SKM-1 treated with dmso at 0.1 percent for 144 hours (cell line): ENCODE measurements at regions not wholly inside any gene's neighbourhood (a gene's known extent, or its start where the extent isn't known, plus 50 kb on each side); places are given as distances from the start of the nearest gene placed in this dataset.
"Not testable (repeated sequence)": the region's sequence is repeated elsewhere in the genome, so short reads cannot be mapped to it uniquely, and the experiment has no call there.

ENCODE experiments used
- DNase-seq: peaks from one replicate; lab custom pipeline; 2025; ENCODE audit not compliant: unreplicated experiment; lab: John Stamatoyannopoulos, UW

DNA sequence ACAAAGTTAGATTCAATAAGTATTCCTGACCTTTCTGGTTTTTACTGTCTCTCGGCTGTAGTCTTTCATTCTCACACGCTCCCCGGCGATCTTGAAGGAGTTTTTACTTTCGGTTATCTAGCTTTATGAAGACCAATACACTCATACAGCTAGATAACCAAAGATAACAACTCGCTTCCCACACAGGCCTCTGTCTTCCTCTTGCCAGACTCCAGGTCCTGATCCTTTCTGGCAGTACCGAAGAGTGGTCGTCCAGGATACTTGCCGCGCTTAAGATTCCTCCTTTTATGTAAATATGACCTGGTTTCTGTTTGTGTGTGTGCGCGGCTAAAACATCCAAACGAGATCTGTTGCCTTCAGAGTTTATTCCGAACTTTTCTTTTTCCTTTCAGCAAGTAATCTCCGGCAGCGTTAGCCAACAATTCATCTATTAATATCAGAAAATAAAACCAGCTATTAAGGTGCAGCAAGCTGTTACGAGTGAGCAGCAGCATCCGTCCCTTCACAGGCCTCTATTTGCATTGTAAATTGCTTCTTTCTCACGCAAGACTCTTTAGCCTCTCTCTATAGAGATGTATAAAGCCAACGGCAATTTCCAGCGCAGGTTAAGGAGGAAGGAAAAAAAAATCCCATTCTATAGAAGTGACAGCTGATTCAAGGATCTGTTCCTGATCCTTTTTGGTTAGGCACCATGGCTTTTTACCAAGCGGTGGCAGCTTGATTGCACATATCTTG lies 216.1 kb downstream of the MEF2C start:
- no peak for DNase-seq

DNA sequence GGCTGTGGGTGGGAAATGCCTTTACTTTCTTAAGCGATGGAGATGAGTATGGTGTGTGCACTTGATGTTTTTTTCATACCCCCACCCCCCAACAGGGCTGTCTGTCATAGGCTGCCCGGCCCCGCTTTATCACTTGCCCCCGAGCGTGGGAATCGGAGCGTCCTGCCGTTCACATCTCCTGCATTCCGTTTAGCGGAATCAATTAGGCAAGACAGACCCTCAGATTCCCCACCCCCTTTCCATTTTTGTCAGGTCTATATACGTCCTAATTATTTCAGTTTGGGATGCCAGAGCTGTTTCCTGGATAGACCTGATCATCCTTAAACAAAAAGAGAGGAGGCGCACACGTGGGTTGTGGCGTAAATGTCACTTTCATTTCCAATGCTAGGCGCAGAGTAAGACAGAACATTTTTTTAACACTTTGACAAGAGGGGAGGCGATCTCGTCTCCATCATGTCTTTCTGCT lies 217.2 kb downstream of the MEF2C start:
- no peak for DNase-seq

DNA sequence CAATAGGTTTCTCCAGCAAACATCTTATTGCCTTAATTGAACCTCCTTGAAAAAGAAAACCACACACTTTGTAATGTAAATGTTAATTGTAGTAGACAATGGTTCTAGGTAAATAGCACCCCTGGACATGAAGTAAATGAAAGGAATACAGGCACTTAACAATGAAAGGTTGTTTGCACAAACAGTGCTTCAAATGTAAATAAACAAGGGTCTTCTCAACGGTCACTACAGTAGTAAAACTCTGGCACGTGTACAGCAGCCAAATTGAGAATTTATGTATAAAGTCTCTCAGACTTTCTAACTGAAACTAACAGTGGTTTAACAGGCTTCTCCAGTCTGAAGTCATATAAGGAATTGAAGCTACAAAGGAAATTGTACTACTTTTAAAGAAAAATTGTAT lies 218.3 kb downstream of the MEF2C start:
- no peak for DNase-seq

DNA sequence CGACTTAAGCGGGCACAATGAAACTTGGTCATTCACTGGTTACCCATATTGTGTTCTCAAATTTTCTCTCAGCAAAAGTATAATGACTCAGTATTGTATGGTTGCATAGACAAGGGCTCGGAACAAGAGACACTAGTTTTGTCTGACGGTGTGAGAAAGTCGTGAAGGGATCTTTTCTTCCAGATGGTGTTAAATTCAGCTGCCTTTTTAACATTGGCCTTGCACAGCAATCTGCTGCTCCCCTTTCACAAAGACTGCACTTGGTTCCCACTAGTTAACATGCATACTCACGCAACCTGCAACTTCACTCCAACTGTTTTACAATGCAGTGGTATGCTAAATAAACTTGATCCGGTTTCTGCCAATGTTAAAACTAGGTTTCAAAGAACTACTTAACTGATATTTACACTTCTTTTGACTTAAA lies 219.2 kb downstream of the MEF2C start:
- DNase-seq = no peak

DNA sequence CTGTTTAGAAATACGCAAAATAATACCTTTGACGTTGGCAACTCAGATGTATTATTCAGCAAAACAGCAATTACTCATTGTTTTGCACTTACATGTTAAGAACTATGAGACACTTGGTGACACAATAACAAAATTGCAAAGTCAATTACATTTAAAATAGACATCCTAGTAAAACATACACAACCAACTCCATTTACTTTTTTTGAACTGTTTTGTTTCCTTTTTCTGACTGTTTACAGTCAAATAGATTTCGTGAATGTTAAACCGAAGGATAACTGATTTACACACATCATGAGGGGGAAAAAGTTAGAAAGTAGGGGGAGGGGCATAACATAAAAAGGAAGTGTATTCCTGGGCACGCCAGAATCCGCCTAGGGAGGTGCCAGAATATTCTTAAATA lies 220.1 kb downstream of the MEF2C start:
- DNase-seq = no peak

DNA sequence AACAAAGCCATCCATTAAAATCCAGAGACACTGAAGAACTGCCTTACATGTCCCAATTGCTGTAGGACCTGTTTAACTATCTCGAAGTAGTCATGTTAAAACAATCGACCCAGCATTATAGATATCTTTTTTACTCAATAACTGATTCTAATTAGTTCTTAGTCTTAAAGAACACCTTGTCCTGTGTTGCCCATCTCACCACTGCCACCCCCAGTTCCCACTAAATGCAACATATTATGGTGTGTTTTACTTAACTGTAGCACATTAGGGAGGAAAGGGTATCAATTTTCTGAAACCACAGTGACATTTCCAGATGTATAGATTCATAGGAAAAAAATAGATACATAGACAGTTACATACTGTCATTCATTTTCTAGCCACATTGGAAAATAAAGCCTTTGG lies 221.2 kb downstream of the MEF2C start:
- no peak for DNase-seq

DNA sequence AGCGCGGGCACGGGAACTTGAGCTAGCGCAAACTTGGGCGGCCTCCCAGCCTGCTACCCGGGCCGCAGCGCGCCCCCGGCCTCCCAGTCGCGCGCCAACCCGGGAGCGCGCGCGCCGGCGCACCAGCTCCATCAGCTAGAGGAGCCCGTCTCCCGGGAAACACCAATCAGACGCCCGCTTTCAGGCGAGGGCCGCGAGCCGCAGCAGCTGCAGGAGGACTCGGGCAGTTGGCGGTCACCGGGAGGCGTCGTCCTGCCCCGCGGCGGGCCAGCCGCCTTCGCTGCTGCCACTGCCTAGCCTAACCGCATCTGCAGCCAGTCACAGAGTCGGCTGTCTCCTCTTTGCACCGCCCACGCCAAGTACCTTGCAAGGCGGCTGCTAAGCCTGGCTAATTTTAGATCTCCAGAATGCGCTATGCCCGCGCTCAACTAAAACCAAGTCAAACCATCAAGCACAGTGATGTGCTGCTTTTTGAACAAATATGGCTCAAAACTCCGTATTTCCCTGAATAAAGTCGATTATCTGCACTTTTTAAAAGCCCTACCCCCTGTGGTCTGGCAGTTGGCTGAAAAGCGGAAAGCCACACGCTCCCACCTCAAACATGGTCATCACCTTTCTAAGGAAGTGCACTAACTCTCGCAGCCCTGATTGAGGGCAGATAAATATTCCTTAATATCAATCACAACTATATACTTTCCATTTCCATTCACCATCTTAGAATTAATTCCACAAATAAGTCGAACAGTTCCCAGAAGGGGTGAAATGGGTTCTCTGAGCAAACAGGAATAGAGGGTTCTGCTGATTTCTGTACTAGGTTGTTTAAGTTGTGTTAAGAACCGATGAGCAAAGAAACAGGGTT lies 221.8 kb downstream of the MEF2C start:
- DNase-seq = peak; percentile 29

DNA sequence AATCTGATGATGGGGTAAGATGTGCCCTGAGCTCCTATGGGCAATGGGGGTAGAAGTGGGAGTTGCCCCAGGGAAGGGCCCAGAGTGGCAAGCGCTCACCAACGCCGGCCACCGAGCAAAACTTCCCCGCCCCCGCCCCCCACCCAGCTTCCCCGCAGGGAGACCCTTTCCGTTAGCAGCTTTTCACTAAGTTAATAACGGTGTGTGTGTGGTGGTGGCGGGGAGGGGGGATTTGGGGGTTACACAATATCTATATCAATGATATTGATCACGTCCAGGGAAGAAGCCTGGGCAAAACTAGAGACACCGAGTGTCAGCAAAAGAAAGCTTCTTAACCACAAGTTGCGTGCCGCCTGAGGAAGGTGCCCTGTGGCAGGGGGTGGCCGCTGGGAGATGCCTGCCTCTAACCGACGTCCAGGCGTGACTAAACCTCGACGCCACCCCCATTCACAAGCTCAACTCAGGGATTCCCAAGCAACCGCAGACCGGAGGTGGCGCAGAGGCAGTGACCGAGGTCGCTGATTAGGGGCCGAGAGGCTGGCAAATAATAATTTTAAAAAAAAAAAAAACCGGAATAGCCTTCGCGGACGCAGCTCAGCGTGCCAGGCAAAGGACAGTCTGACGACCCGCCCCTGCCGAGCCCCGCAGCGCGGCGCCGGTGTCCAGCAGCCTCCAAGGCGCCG lies 222.6 kb downstream of the MEF2C start:
- DNase-seq = no peak

DNA sequence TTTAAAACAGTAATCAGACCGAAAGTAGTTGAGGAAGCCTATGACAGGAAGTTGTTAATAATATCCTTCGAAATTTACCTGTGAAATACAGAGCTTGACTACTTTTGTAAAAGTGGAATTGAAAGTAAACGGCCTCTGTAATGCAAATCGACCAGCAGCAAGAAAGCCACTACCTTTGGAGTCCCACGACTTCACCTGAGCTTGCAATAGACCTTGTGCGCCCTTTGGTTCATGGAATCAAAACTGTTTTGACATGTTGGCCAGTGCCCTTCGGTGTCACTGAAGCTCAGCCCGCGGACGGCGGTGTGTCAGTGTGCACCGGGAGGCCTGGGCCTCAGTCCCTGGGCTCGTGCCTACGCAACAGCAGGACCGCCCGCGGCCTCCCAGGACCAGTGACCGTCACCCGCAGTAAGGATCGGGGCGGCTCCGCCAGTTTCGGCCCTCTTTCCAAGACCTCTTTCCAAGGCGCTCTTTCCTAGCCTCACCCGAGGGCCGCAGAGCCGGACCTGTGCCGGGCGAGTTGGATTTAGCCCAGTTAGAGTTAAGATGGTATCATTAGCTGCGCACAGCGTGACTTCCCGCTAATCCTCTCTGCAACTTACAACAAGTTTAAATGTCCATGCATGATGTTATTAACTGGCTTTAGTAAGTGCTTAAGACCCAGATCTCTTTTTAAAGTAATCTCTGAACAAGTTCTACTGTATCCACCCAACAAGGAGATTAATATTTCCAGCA lies 223.3 kb downstream of the MEF2C start:
- no peak for DNase-seq

DNA sequence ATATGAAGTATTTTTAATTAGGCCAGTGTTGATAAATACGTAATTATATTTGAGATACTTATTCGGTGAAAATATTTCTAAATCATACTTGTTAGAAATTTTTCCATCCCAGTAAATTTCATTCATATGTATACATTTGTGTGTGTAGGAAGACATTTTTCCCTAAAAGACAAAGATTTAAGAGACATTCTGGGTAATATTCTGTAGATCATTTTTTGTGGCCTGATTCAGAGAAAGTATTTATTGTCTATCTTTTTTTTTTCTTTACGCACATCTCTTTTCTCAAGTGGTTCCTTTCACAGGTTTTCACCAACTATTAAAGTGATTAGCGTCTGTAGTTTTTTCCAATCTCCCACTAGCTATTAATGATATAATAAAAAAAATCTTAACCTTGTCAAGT lies 224.1 kb downstream of the MEF2C start:
- DNase-seq = no peak

DNA sequence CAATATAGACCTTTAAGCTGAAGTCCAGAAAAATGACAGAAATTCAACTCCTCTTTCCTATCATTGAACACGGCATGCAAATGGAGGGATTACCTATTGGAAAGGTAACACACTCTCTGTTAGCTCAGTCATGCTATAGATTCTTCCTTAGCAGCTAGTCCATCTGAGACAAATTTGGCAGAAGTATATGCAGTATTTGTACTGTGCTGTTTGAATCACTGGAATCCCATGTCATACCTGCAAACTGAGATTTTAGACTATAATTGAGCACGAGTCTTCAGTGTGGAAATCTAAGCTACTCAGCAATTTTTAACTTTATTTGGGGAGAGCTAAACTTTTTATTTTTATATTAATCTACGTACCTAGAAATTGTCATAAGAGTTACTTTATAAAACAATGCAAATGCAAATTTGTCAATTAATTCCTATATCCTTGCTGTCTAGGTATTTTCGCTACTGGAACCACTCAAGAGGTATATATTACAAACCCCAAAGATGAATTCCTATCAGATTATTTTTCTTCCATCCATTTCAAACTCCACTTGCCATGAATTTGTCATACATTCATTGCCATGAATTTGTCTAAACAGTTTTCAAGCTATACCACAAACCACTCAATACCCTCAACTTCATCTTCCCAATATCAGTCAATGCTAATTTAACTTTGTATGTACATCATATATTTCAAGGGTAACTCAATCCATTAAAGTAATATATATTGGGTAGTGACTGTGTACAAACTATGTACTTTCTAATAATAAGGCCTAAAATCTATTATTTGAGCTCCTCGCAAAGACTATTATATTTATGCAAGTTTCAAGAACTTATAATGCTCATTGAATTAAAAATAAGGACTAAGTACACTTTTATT lies 224.8 kb downstream of the MEF2C start:
- DNase-seq = no peak

DNA sequence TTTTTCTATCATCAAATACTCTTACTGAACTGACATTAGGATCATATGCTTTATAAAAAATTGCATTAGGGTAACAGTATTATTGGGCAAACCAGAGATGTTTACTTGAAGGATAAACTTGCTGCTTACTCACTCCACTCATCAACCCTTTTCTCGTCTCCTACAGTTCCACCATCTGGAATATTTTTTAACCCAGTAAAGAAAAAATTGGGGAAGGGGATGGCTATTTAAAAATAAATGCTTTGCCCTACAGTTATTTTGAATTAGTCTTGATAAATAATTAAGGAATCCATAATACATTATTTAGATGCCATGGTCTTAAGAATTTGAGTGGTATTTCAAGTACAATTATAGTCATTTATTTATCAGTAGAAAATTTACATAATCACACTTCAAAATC lies 225.8 kb downstream of the MEF2C start:
- DNase-seq = no peak

DNA sequence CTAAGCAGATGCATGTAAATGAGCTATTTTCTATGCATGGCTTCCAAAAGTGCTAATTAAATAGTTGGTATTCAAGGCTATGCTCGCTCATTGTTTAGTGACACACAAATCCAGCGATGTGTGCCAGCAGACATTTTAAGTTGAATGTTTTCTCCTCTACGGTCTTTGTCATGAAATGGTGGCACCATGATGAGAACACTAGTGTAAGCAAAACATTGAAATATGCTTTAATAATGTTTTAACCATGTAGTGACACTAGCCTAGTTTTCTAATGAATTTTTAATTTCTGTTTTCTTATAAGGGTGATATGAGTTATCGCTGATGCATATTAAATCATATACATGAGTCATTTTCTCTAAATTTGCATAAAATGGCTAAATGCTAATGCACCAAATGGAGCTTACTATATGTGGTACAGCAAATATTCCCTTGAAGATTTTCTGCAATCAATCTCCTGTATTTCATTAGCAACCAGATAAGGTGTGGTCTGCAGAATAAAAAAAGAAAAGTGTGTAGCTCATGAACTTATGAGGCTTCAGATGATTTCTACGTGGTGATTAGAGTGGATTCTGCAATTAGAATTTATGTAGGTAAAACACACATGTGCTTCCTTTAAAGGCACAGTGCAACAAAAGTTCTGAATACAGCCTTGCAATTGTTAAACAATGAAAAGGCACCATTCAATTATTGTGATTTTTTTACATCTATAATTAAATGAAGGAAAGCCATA lies 226.6 kb downstream of the MEF2C start:
- DNase-seq = no peak

DNA sequence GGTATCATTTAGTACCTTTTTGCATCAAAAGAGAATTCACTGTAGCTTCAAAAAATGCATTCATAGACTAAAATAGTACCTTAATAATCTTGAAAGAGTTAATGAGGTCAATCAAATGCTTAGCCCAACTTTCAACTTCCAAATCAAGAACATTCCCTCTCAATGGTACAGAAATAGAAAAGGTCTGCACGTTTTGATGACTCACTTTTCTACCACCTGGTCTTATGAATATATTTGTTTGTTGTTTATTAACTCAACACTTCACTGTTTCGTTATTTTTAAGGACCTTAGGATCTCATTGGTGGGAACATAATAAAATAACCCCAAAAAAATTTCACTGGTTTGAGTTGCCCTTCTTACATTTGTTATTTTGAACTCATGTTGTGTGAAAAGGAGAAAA lies 229.5 kb downstream of the MEF2C start:
- no peak for DNase-seq

DNA sequence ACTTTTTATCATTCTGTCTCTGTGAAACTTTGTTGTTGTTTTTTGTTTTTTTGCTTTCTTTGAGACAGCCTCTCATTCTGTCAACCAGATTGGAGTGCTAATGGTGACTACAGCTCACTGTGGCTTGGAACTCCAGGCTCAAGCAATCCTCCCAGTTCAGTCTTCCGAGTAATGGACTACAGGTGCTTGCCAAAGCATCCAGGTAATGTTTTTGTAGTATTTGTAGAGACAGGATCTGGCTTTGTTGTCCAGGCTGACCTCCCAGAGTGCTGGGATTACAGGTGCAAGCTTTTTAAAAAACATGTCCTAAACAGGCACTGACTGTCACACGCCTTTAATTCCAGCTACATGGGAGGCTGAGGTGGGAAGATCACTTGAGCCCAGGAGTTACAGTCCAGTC lies 235.1 kb downstream of the MEF2C start:
- DNase-seq = no peak

DNA sequence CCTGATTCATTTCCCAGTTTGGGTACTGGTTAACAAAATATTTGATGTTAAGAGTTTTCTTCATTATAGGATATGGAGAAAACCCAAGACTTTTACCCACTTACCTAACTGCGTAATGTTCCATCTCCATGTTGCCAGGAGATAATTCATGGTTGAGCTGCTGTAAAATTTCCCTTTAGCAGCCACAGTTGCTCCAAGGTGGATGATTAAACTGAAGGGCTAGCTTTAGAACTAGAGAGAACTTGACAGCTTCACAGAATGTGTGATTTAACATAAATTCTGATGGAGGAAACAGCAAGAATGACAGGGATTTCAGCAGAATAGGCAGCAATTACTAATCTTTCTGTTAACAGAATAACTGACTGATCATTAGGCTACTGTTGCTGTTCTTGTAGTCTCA lies 236.1 kb downstream of the MEF2C start:
- no peak for DNase-seq

DNA sequence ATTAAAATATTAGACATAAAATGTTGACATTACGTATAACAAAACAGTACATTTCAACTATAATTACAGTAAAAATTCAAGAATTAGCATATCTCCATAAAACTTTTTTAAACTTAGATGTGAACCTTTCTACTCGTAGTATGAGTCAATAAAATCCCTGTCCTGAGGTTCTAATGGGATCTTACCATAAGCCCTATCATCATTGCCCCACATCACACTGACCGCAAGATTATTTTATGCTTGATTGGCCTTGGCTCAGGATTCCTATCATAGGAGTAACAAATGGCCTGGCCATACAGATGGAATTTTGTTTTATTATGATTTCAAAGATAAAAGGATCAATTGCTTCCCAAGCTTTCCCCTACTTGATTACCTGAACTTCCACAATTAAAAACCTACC lies 238.3 kb downstream of the MEF2C start:
- no peak for DNase-seq

DNA sequence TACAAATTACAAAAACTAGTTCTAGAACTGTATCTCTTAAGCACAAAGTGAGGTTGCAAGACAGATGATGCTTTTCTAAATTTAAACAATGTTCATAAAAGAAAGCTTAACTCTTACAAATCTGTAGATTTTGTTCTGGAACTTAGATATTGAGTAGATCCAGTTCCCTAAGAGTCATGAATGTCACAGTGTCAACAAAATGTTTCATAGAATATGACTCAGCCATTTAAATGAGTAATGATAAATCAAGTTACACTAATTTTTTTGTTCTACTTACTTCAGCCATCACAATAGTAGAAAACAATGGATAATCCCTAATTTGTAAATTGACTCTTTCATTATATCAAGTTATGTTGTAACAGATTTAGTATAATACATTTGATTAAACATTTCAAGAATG lies 239.7 kb downstream of the MEF2C start:
- DNase-seq = no peak

DNA sequence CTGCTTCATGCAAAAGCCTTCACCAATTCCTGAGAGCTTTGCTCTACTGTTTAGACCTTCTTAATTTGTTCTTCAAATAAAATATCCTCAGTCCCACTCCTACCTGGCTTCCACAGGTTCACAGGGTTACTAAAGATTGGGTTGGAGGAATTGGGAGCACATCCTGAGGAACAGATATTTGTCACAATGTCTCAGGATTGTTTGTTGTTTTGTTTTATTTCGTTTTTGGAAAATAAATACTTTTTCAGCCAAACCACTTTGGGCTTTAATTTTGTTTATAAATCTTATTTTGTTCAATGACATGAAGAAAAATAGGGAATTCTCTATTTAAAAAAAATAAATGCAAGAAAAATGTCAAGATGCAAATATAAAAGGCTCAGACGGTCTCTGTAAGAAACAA lies 249.0 kb downstream of the MEF2C start:
- DNase-seq = no peak

DNA sequence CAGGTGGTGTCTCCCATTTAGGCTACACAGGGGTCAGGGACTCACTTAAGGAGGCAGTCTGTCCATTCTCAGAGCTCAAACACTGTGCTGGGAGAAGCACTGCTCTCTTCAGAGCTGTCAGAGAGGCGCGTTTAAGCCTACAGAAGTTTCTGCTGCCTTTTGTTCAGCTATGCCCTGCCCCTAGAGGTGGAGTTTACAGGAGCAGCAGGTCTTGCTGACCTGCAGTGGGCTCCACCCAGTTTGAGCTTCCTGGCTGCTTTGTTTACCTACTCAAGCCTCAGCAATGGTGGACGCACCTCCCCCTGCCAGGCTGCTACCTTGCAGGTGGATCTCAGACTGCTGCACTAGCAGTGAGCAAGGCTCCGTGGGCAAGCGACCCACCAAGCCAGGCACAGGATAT lies 260.1 kb downstream of the MEF2C start:
- not testable (repeated sequence) for DNase-seq
